ENCODE measurements at regions not wholly inside any gene's neighbourhood (a gene's known extent, or its start where the extent isn't known, plus 50 kb on each side); places are given as distances from the start of the nearest gene placed in this dataset.

- Histone ChIP-seq H3K27ac (ENCODE audit: low read depth in 1 of 2, low read length in 2 of 2) (no peak overlapping the region), H3K27me3 (ENCODE audit: control insufficient read depth in 4 of 4, insufficient read depth in 4 of 4, low read length in 3 of 4) (no peaks in the 10 kb centered on the region), H3K4me3 (ENCODE audit: low read depth in 1 of 3, low read length in 3 of 3) (no peak overlapping the region), H3K36me3 (ENCODE audit: control insufficient read depth in 4 of 4, insufficient read depth in 3 of 4, low read depth in 1 of 4, low read length in 3 of 4) (no peaks in the 10 kb centered on the region), H3K9ac (ENCODE audit: low read depth in 1 of 2, low read length in 2 of 2) (no peak overlapping the region), H3K4me1 (ENCODE audit: control insufficient read depth in 4 of 4, insufficient read depth in 4 of 4, low read length in 3 of 4) (peaks cover 14 to 38% (median 36%) of the 10 kb centered on the region in 4 donors), H3K9me3 (ENCODE audit: control insufficient read depth in 4 of 4, low read length in 3 of 4) (no peaks in the 10 kb centered on the region)
- no peak for DNase-seq (ENCODE audit: low spot score)
- 74% methylated on average over 5 of the region's 5 CpGs for WGBS
- peak; percentile 28 to 44 for TF ChIP-seq HNF4A (conservative IDR thresholded peaks at IDR 0.05)
- TF ChIP-seq MAX (IDR thresholded peaks at IDR 0.05): no peak
- TF ChIP-seq RXRA (IDR thresholded peaks at IDR 0.05): peak in 1 of 2 donors; percentile 38
- TF ChIP-seq RAD21 (IDR thresholded peaks at IDR 0.05): peak in 1 of 2 donors; percentile 27
Observed at GRCh38 chr3:177610686-177611633, 413.7 kb upstream of the TBL1XR1 start.

GRCh38 chr3:177611752-177612334 is 414.6 kb upstream of the TBL1XR1 start:
- TF ChIP-seq EGR1 (IDR thresholded peaks at IDR 0.05; ENCODE audit: low read depth in 2 of 2) (no peak), HNF4G (IDR thresholded peaks at IDR 0.05) (no peak)
- Histone ChIP-seq H3K9ac (ENCODE audit: low read depth in 1 of 2, low read length in 2 of 2) (no peak overlapping the region), H3K9me3 (ENCODE audit: control insufficient read depth in 4 of 4, low read length in 3 of 4) (no peaks in the 10 kb centered on the region), H3K27me3 (ENCODE audit: control insufficient read depth in 4 of 4, insufficient read depth in 4 of 4, low read length in 3 of 4) (no peaks in the 10 kb centered on the region), H3K27ac (ENCODE audit: low read depth in 1 of 2, low read length in 2 of 2) (no peak overlapping the region), H3K4me1 (ENCODE audit: control insufficient read depth in 4 of 4, insufficient read depth in 4 of 4, low read length in 3 of 4) (peaks cover 14 to 38% (median 36%) of the 10 kb centered on the region in 4 donors), H3K4me3 (ENCODE audit: low read depth in 1 of 3, low read length in 3 of 3) (no peak overlapping the region), H3K36me3 (ENCODE audit: control insufficient read depth in 4 of 4, insufficient read depth in 3 of 4, low read depth in 1 of 4, low read length in 3 of 4) (no peaks in the 10 kb centered on the region)
- 74% methylated on average over 6 of the region's 6 CpGs for WGBS
- DNase-seq (ENCODE audit: low spot score): no peak

- H3K4me3 ChIP-seq (ENCODE audit: low read depth in 1 of 3, low read length in 3 of 3): no peak overlapping the region
- TF ChIP-seq HNF4A (conservative IDR thresholded peaks at IDR 0.05) (no peak), RAD21 (IDR thresholded peaks at IDR 0.05) (no peak), CTCF (IDR thresholded peaks at IDR 0.05; ENCODE audit: low read depth, low read length, missing input control) (no peak), REST (IDR thresholded peaks at IDR 0.05) (peak; percentile 40), JUND (IDR thresholded peaks at IDR 0.05) (no peak), TAF1 (conservative IDR thresholded peaks at IDR 0.05) (no peak)
- no peaks in the 10 kb centered on the region for H3K9me3 ChIP-seq (ENCODE audit: control insufficient read depth in 4 of 4, low read length in 3 of 4)
- H3K36me3 ChIP-seq (ENCODE audit: control insufficient read depth in 4 of 4, insufficient read depth in 3 of 4, low read depth in 1 of 4, low read length in 3 of 4): no peaks in the 10 kb centered on the region
- H3K27ac ChIP-seq (ENCODE audit: low read depth in 1 of 2, low read length in 2 of 2): no peak overlapping the region
- H3K9ac ChIP-seq (ENCODE audit: low read depth in 1 of 2, low read length in 2 of 2): no peak overlapping the region
- H3K4me1 ChIP-seq (ENCODE audit: control insufficient read depth in 4 of 4, insufficient read depth in 4 of 4, low read length in 3 of 4): peaks cover 9 to 39% (median 33%) of the 10 kb centered on the region in 4 donors
- DNase-seq (ENCODE audit: low spot score): no peak
- H3K27me3 ChIP-seq (ENCODE audit: control insufficient read depth in 4 of 4, insufficient read depth in 4 of 4, low read length in 3 of 4): no peaks in the 10 kb centered on the region
Observed at GRCh38 chr3:177613901-177614300, 416.6 kb upstream of the TBL1XR1 start.
